ENCODE measurements at regions not wholly inside any gene's neighbourhood (a gene's known extent, or its start where the extent isn't known, plus 50 kb on each side); places are given as distances from the start of the nearest gene placed in this dataset.

GRCh38 chr18:67973916-67974315 lies 457.4 kb upstream of the DSEL start:
- 62 to 83% methylated on average over 1 of the region's 1 CpG for WGBS, 2 donors
- Histone ChIP-seq H3K4me3 (no peak overlapping the region), H3K4me1 (no peaks in the 10 kb centered on the region), H3K36me3 (no peaks in the 10 kb centered on the region), H3K9me3 (no peaks in the 10 kb centered on the region), H3K27ac (no peak overlapping the region), H3K27me3 (no peaks in the 10 kb centered on the region)
- TF ChIP-seq EP300 (IDR thresholded peaks at IDR 0.05), result no peak
- no peak for TF ChIP-seq POLR2A (IDR thresholded peaks at IDR 0.05)
- no peak for TF ChIP-seq CTCF (IDR thresholded peaks at IDR 0.05)
- no peak for DNase-seq (ENCODE audit: low spot score in 2 of 2)

- Histone ChIP-seq H3K4me1 (no peaks in the 10 kb centered on the region), H3K36me3 (no peaks in the 10 kb centered on the region), H3K27ac (no peak overlapping the region), H3K4me3 (no peak overlapping the region), H3K9me3 (no peaks in the 10 kb centered on the region), H3K27me3 (no peaks in the 10 kb centered on the region)
- no peak for TF ChIP-seq EP300 (IDR thresholded peaks at IDR 0.05)
- no peak for TF ChIP-seq CTCF (IDR thresholded peaks at IDR 0.05)
- no peak for TF ChIP-seq POLR2A (IDR thresholded peaks at IDR 0.05)
- WGBS, 2 donors, result 81 to 89% methylated on average over 1 of the region's 1 CpG
- DNase-seq (ENCODE audit: low spot score in 2 of 2), result no peak
These were observed 452.9 kb upstream of the DSEL start for GRCh38 chr18:67969458-67969857.

- Histone ChIP-seq H3K27me3 (no peaks in the 10 kb centered on the region), H3K36me3 (no peaks in the 10 kb centered on the region), H3K4me3 (no peak overlapping the region), H3K4me1 (no peaks in the 10 kb centered on the region), H3K27ac (no peak overlapping the region), H3K9me3 (no peaks in the 10 kb centered on the region)
- 87 to 89% methylated on average over 1 of the region's 1 CpG for WGBS, 2 donors
- TF ChIP-seq POLR2A (IDR thresholded peaks at IDR 0.05), result no peak
- TF ChIP-seq CTCF (IDR thresholded peaks at IDR 0.05), result no peak
- no peak for TF ChIP-seq EP300 (IDR thresholded peaks at IDR 0.05)
- DNase-seq (ENCODE audit: low spot score in 2 of 2), result no peak
These were observed 449.7 kb upstream of the DSEL start for GRCh38 chr18:67966224-67966623.

GRCh38 chr18:67964462-67964861 lies 447.9 kb upstream of the DSEL start:
- H3K27ac ChIP-seq, result no peak overlapping the region
- H3K36me3 ChIP-seq, result no peaks in the 10 kb centered on the region
- no peaks in the 10 kb centered on the region for H3K4me1 ChIP-seq
- no peaks in the 10 kb centered on the region for H3K9me3 ChIP-seq
- TF ChIP-seq POLR2A (IDR thresholded peaks at IDR 0.05) (no peak), CTCF (IDR thresholded peaks at IDR 0.05) (no peak), EP300 (IDR thresholded peaks at IDR 0.05) (no peak)
- no peak for DNase-seq (ENCODE audit: low spot score in 2 of 2)
- WGBS, 2 donors, result 70% methylated on average over 4 of the region's 4 CpGs
- H3K27me3 ChIP-seq, result no peaks in the 10 kb centered on the region
- no peak overlapping the region for H3K4me3 ChIP-seq

GRCh38 chr18:67961701-67962440 lies 445.4 kb upstream of the DSEL start:
- Histone ChIP-seq H3K36me3 (no peaks in the 10 kb centered on the region), H3K9me3 (no peaks in the 10 kb centered on the region), H3K27me3 (no peaks in the 10 kb centered on the region), H3K4me1 (no peaks in the 10 kb centered on the region), H3K4me3 (no peak overlapping the region), H3K27ac (no peak overlapping the region)
- no peak for DNase-seq (ENCODE audit: low spot score in 2 of 2)
- TF ChIP-seq CTCF (IDR thresholded peaks at IDR 0.05) (no peak), POLR2A (IDR thresholded peaks at IDR 0.05) (no peak), EP300 (IDR thresholded peaks at IDR 0.05) (no peak)
- 88 to 91% methylated on average over 7 of the region's 7 CpGs for WGBS, 2 donors
